AG09309 (cell line): ENCODE measurements at regions not wholly inside any gene's neighbourhood (a gene's known extent, or its start where the extent isn't known, plus 50 kb on each side); places are given as distances from the start of the nearest gene placed in this dataset.

ENCODE experiments used
- DNase-seq: peaks from one replicate; pipeline ENCODE4 v3.0.0-alpha.2; 2010; ENCODE audit warnings: low read depth
- H3K4me3 ChIP-seq: 2 replicates; pipeline ENCODE4 v1.5.1; 2011; ENCODE audit warnings: mild to moderate bottlenecking, low read depth, low read length, moderate library complexity; ENCODE audit not compliant: control insufficient read depth
- CTCF ChIP-seq: IDR thresholded peaks from 2 replicates; pipeline ENCODE4 v1.5.1; 2011; ENCODE audit warnings: mild to moderate bottlenecking, low read depth, low read length, inconsistent platforms; ENCODE audit not compliant: insufficient read depth, control insufficient read depth; ENCODE audit errors: missing control alignments

GRCh38 chr5:160508780-160509361, 87.2 kb downstream of the PTTG1 start:
- DNase-seq: peak; percentile 79
- peak; percentile 79 for TF ChIP-seq CTCF
- no peak overlapping the region for H3K4me3 ChIP-seq

- H3K4me3 ChIP-seq: no peak overlapping the region
- TF ChIP-seq CTCF: no peak
- no peak for DNase-seq
These were observed 89.8 kb downstream of the PTTG1 start for GRCh38 chr5:160511280-160511929.
